Fibroblast of gingiva (primary cell): ENCODE measurements at regions not wholly inside any gene's neighbourhood (a gene's known extent, or its start where the extent isn't known, plus 50 kb on each side); places are given as distances from the start of the nearest gene placed in this dataset.

Experiments
- DNase-seq: peaks from one replicate; pipeline ENCODE4 v3.0.0-alpha.2; 2011; ENCODE audit warnings: low read depth

DNA sequence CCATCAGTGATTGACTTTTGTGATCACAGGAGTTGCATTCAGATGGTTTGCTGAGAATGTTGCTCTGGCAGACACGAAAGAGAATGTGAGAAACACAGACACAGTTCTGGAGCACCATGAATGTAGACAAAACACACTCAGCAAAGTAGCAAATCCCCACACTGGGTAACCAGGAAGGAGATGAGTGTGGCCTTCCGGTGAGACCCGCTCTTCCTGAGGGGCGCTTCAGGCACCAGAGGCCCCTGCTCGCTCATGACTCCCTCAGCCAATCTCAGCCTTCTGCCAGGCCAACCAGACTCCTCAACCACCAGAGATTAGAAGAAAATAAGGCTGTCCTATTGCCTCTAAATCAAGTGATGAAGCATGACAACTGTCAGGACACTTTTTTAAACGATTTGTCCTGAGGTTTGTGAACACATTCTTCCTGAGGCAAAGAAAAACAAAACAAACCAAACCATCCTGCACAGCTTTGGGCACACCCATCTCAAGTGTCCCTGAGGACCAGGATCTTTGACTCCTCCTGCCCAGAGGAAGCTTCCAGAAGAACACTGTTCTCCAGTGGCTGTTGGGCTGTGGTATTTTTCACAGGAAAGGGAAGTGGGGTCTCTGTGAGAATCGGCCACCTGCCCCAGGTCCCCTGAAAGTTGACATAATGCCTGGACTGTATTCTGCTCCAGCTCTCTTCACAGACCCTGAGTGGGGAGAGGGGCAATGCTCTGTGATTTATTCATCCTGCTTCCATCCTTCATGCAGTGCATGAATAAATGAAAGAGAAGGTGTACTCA, 152.8 kb downstream of the BCL11A start:
- no peak for DNase-seq

DNA sequence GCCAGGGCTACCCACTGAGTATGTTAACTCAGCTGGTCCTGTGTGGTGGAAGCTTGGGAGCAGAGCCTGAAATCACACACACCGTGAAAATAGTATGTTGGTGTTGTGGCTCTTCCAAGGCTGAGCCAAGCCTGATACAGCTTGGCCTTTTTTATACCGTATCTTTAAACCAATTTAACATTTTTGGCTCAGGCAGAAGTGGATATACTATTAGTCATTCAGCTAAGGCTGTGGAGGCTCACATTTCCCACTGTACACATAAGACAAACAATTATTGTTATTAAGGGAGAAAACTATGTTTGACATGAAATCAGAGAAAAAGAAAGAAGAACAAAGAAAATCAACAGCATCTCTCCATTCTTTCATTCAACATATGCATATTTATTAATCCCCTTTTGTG, 159.0 kb downstream of the BCL11A start:
- no peak for DNase-seq

DNA sequence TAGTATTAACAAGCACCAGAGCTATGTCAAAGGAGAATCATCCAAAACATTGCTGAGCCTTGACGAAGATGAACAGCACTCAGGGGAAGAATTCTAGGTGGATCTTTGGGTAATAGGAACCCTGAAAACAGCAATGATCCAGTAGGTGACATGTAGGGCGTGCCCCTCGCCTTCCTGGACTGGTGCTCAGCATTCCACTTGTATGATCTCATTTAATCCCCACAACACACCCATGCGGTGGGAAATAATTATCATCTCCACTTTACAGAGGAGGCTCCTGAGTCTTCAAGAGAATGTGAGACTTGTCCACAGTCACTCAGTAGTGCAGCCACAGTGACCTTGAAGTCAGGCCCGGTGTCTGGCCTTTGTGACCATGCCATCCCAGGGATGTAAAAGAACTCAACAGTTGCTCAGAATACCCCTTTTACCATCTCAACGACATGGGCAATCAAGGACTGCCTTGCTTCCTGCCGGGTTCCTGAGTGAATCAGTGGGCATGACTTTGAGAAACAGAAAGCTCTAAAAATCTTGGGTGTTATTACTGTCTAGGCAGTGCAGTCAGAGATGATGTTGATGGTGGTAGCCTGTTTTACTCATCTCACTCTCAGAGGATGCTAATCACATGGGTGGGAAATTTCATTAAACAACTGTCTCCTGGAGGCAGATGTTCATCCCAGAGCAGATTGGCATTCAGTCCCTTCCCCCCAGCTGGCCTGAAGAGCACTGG, 161.6 kb downstream of the BCL11A start:
- no peak for DNase-seq

- no peak for DNase-seq
These were observed 162.2 kb downstream of the BCL11A start for GRCh38 chr2:60391230-60391629.

GRCh38 chr2:60386436-60386835, 167.0 kb downstream of the BCL11A start:
- DNase-seq: no peak

DNA sequence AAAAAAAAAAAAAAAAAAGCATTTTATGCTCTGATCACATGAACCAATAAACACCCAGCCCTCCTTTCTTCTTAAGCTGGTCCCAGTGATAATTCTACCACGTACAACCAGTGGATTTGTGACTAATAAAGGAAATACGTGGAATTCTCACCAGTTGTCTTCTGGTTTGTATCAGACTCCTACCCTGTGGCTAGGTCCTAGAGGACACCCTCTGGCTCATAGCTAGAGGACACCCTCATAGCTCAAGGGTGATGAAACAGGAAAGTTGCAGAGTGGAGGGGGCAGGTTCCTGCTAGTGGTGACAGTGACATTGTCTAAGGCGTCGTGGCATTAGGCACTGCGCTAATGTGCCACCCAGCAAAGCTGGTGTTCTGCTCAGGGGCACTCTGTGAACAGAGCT, 167.8 kb downstream of the BCL11A start:
- no peak for DNase-seq

GRCh38 chr2:60383401-60384143, 169.9 kb downstream of the BCL11A start:
- no peak for DNase-seq

DNA sequence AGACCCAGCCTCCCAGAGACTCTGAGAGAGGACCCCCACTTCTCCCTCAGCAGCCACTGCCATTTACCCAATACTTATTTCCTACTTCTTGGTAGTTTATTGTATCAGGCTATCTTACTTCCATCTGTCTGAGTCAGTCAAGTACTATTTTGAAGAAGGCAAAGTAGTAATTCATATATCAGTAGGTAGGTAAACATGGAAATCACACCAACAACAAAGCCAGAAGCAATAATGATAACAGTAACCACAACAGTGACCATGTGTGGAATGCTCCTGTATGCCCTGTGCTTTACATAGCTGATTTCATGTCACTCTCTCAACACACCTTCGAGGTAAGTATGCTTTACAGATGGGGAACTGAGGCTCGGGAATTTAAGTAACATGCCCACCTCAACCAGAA, 173.0 kb downstream of the BCL11A start:
- no peak for DNase-seq

DNA sequence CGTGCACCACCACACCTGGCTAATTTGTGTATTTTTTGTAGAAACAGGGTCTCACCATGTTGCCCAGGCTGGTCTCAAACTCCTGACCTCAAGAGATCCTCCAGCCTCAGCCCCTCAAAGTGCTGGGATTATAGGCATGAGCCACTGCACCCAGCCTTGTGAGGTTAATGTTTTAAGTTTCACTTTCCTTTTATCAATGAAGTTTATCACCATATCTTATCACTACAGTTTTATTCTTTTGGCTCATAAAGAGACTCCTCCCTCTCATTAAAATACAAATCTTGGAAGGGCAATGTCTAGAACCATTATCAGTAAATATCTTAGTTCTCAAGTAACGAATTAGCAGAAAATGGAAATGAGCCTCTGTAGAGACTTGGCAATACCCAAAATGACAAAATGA, 173.8 kb downstream of the BCL11A start:
- DNase-seq: no peak

DNA sequence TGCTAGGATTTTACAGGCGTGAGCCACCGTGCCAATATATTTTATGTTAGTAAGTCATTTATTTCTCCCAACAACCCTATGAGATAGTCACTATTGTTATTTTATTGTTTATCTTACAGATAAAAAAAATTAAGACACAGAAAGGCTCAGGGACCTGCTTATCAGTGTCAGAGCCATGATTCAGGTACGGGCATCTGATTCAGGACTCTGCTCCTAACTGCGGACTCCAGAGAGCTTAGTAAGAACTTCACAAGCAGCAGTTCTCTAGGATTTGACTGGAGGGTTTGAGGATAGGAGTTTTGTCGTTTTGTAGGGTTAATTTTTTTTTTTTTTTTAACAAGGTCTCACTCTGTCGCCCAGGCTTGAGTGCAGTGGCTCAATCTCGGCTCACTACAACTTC, 174.2 kb downstream of the BCL11A start:
- no peak for DNase-seq

DNA sequence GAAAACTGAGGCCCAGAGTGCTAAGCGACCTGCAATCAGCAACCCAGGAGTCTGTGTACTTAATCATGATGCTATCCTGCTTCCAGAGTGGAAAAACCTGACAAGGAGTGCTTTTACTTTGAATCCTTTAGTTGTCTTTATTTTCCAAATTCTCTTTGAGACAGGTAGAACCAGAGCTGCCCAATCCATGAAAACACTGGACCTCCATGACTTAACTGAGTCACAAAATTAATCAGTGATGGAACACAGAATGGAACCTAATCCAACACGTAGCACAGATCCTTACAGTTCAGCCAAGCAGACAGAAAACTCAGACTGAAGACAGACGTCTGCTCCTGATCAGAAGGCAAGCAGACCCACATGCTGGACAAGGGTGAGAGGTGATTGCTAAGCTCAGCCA, 175.6 kb downstream of the BCL11A start:
- DNase-seq: no peak

GRCh38 chr2:60376252-60376651, 177.2 kb downstream of the BCL11A start:
- DNase-seq: no peak

- no peak for DNase-seq
These were observed 181.8 kb downstream of the BCL11A start for GRCh38 chr2:60371681-60372080.

- DNase-seq: no peak
These were observed 182.2 kb downstream of the BCL11A start for GRCh38 chr2:60371219-60371618.

DNA sequence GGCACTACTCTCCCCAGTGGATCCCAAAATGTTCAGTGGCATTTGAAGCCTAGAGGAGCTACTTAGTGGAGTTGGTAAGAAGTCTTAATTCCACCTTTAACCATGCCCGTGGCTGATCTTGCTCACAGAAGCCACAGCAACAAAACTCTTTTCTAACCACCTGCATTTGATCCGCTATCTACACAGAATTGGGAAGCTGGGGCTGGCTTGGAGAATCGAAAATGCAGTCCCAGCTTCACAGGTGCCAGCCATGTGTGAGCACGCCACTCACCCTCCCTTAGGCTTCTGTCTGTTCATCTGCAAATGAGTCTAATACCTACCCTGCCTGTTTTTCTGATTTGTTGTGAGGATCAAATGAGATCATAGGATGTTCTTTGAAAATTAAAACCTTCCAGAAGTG, 182.6 kb downstream of the BCL11A start:
- no peak for DNase-seq

GRCh38 chr2:60368456-60368855, 185.0 kb downstream of the BCL11A start:
- DNase-seq: no peak

DNA sequence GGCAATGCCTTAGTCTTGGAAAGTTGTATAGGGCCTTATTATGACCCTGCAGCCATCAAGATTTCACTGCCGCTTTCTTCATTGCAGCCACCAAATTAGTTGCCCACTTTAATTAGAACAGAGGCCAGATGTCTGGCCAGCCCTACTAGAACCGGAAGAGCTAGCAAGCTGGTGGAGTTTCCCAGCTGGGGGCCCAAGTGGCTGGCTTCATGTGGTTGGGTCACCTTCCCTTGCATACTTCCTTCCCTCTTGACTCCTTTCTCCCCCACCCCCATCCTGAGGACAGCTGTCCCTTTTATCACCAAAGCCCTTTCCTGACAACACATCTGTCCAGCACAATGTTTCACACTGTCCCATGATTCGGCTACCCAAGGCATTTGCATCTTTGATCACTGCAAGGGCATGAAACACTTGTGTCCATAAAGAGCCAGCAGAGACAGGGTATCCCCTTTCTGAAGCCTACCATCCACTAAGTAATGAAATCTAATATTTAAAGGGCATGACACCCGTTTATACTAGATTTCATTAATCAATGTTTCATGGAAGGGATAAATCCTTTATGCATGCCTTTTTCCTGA, 187.2 kb downstream of the BCL11A start:
- no peak for DNase-seq

DNA sequence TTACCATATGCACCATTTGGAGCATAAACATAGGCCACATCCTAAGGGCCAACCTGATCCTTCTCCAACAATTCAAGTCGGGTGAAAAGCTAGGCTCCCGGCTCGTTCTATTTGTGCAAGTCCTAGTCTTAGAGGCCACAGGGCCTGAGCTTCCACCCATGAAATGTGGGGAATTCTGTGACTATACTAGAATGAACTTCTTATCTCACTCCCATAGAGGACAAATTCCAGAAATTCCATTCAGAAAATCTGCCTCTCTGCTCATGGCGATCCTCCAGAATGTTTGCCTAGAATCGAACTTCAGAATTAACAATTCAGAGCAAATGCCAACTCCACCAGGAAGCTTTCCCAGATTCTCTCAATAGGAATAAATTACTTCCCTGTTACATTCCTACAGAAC, 187.9 kb downstream of the BCL11A start:
- no peak for DNase-seq

DNA sequence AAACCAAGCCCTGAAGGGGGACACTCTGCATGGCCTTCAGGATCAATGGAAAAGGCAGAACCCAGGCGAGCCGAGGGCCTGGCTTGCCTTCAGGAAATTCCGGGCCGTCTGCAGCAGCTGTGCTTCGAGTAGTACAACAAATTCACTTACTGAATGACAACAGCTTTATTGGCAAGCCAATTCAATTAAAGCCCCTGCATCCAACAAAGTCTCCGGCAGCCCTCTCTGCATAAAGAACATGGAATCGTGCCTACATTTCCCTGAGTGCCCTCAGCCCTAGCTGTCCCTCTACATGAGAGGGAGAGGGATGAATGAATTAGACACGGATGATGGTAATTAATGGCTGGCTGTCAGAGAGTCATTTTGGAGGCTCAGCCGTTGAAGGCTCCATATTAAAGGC, 189.0 kb downstream of the BCL11A start:
- DNase-seq: no peak

DNA sequence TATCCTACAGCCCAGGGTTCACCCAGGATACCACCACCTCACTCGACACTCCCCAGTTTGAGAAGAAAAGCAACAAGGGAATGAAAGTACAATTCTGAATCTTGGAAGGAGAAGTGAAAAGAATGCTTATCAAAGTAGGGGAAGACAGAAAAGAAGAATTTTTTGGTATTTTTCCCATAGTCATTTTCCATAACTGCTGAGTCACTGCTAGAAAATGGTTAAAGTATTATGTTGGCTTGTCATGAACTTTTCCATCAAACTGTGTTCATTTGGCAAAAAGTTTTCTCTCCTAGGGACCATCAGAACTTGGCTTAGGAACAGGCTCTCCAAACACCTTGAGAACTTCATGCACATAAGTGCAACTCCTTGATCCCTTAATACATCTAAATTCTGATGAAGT, 192.0 kb downstream of the BCL11A start:
- no peak for DNase-seq

GRCh38 chr2:60359569-60359968, 193.9 kb downstream of the BCL11A start:
- DNase-seq: no peak

GRCh38 chr2:60358476-60358875, 195.0 kb downstream of the BCL11A start:
- no peak for DNase-seq

GRCh38 chr2:60357996-60358395, 195.5 kb downstream of the BCL11A start:
- DNase-seq: no peak
